ENCODE measurements at regions not wholly inside any gene's neighbourhood (a gene's known extent, or its start where the extent isn't known, plus 50 kb on each side); places are given as distances from the start of the nearest gene placed in this dataset.

DNA sequence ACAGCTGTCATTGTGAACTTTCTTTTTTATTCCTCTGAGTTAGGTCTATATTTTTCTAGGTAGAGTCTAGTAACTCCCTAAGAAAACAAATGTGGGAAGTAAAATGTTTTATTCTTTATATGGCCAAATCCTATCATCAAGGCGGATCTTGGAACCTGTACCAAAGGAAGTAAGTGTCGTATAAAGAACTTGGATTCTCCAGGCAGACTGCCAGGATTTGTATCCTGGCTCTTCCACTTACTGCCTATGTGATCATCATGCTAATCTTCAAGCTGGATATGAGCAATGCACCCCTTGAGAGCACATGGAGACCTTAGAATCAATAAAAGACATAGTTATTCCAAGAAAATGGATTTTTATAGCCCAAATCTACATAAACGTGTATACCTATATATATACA lies 286.5 kb downstream of the PCDH17 start:
- TF ChIP-seq POLR2AphosphoS5 (IDR thresholded peaks at IDR 0.05; ENCODE audit: low read depth) (no peak), EZH2 (IDR thresholded peaks at IDR 0.05; ENCODE audit: low read depth, unreplicated experiment) (no peak), EZH2phosphoT487 (IDR thresholded peaks at IDR 0.05; ENCODE audit: unreplicated experiment) (no peak), CREB1 (CRISPR knock-in tag; IDR thresholded peaks at IDR 0.05; ENCODE audit: low read depth) (no peak), NANOG (IDR thresholded peaks at IDR 0.05; ENCODE audit: borderline replicate concordance) (no peak), STAT1 (IDR thresholded peaks at IDR 0.05; ENCODE audit: unreplicated experiment) (no peak), JUNB (IDR thresholded peaks at IDR 0.05; ENCODE audit: unreplicated experiment) (no peak), ZNF331 (CRISPR knock-in tag; IDR thresholded peaks at IDR 0.05; ENCODE audit: low read depth) (no peak), ZNF114 (CRISPR knock-in tag; IDR thresholded peaks at IDR 0.05) (no peak)
- TF ChIP-seq, protein P1, sequence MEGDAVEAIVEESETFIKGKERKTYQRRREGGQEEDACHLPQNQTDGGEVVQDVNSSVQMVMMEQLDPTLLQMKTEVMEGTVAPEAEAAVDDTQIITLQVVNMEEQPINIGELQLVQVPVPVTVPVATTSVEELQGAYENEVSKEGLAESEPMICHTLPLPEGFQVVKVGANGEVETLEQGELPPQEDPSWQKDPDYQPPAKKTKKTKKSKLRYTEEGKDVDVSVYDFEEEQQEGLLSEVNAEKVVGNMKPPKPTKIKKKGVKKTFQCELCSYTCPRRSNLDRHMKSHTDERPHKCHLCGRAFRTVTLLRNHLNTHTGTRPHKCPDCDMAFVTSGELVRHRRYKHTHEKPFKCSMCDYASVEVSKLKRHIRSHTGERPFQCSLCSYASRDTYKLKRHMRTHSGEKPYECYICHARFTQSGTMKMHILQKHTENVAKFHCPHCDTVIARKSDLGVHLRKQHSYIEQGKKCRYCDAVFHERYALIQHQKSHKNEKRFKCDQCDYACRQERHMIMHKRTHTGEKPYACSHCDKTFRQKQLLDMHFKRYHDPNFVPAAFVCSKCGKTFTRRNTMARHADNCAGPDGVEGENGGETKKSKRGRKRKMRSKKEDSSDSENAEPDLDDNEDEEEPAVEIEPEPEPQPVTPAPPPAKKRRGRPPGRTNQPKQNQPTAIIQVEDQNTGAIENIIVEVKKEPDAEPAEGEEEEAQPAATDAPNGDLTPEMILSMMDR (conservative IDR thresholded peaks at IDR 0.05; ENCODE audit: low read depth in 2 of 2): no peak
- TF ChIP-seq, protein P2, sequence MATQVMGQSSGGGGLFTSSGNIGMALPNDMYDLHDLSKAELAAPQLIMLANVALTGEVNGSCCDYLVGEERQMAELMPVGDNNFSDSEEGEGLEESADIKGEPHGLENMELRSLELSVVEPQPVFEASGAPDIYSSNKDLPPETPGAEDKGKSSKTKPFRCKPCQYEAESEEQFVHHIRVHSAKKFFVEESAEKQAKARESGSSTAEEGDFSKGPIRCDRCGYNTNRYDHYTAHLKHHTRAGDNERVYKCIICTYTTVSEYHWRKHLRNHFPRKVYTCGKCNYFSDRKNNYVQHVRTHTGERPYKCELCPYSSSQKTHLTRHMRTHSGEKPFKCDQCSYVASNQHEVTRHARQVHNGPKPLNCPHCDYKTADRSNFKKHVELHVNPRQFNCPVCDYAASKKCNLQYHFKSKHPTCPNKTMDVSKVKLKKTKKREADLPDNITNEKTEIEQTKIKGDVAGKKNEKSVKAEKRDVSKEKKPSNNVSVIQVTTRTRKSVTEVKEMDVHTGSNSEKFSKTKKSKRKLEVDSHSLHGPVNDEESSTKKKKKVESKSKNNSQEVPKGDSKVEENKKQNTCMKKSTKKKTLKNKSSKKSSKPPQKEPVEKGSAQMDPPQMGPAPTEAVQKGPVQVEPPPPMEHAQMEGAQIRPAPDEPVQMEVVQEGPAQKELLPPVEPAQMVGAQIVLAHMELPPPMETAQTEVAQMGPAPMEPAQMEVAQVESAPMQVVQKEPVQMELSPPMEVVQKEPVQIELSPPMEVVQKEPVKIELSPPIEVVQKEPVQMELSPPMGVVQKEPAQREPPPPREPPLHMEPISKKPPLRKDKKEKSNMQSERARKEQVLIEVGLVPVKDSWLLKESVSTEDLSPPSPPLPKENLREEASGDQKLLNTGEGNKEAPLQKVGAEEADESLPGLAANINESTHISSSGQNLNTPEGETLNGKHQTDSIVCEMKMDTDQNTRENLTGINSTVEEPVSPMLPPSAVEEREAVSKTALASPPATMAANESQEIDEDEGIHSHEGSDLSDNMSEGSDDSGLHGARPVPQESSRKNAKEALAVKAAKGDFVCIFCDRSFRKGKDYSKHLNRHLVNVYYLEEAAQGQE (IDR thresholded peaks at IDR 0.05; ENCODE audit: unreplicated experiment): no peak
- TF ChIP-seq, protein P3, sequence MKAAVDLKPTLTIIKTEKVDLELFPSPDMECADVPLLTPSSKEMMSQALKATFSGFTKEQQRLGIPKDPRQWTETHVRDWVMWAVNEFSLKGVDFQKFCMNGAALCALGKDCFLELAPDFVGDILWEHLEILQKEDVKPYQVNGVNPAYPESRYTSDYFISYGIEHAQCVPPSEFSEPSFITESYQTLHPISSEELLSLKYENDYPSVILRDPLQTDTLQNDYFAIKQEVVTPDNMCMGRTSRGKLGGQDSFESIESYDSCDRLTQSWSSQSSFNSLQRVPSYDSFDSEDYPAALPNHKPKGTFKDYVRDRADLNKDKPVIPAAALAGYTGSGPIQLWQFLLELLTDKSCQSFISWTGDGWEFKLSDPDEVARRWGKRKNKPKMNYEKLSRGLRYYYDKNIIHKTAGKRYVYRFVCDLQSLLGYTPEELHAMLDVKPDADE (IDR thresholded peaks at IDR 0.05): no peak

Data from GM23338 (cell line).